H9 (cell line): ENCODE measurements at regions not wholly inside any gene's neighbourhood (a gene's known extent, or its start where the extent isn't known, plus 50 kb on each side); places are given as distances from the start of the nearest gene placed in this dataset.

Source experiments
- DNase-seq: peaks from one replicate; pipeline ENCODE4 v3.0.0-alpha.2; 2017
- H2AFZ ChIP-seq: one replicate; pipeline ENCODE4 v1.6.1; 2013; ENCODE audit warnings: mild to moderate bottlenecking, low read length, control low read depth, moderate library complexity
- H2AK5ac ChIP-seq: 2 replicates; pipeline ENCODE4 v1.6.1; 2013; ENCODE audit warnings: low read length, control low read depth, mixed read lengths; ENCODE audit not compliant: insufficient read length
- H2BK120ac ChIP-seq: one replicate; pipeline ENCODE4 v1.6.1; 2013; ENCODE audit warnings: low read depth, mild to moderate bottlenecking, low read length, control low read depth, inconsistent platforms; ENCODE audit not compliant: poor library complexity, severe bottlenecking
- H2BK12ac ChIP-seq: 2 replicates; pipeline ENCODE4 v1.6.1; 2013; ENCODE audit warnings: low read length, control low read depth, mixed read lengths, low read depth; ENCODE audit not compliant: insufficient read length
- H2BK15ac ChIP-seq: 2 replicates; pipeline ENCODE4 v1.6.1; 2013; ENCODE audit warnings: low read depth, low read length, control low read depth
- H2BK20ac ChIP-seq: one replicate; pipeline ENCODE4 v1.6.1; 2013; ENCODE audit warnings: low read depth, mild to moderate bottlenecking, low read length, control low read depth, inconsistent platforms; ENCODE audit not compliant: poor library complexity, severe bottlenecking
- H2BK5ac ChIP-seq: 2 replicates; pipeline ENCODE4 v1.6.1; 2013; ENCODE audit warnings: low read length, control low read depth, mixed read lengths; ENCODE audit not compliant: insufficient read length
- H3K14ac ChIP-seq: 2 replicates; pipeline ENCODE4 v1.6.1; 2013; ENCODE audit warnings: low read length, control low read depth; ENCODE audit not compliant: insufficient read depth
- H3K18ac ChIP-seq: 2 replicates; pipeline ENCODE4 v1.6.1; 2013; ENCODE audit warnings: low read depth, mild to moderate bottlenecking, mixed read lengths, low read length, control low read depth; ENCODE audit not compliant: insufficient read length
- H3K23ac ChIP-seq: 2 replicates; pipeline ENCODE4 v1.6.1; 2013; ENCODE audit warnings: low read length, control low read depth, mixed read lengths, low read depth; ENCODE audit not compliant: insufficient read length
- H3K23me2 ChIP-seq: 2 replicates; pipeline ENCODE4 v1.6.1; 2013; ENCODE audit warnings: low read depth, mild to moderate bottlenecking, mixed read lengths, low read length, control low read depth; ENCODE audit not compliant: insufficient read length, poor library complexity, severe bottlenecking
- H3K27ac ChIP-seq: 2 replicates; pipeline ENCODE4 v1.5.1; 2013; ENCODE audit warnings: low read length, control low read depth, mixed read lengths, low read depth; ENCODE audit not compliant: insufficient read length
- H3K27me3 ChIP-seq: 2 replicates; pipeline ENCODE4 v1.6.1; 2013; ENCODE audit warnings: low read length, control low read depth, inconsistent platforms; ENCODE audit not compliant: insufficient read depth
- H3K4ac ChIP-seq: 2 replicates; pipeline ENCODE4 v1.6.1; 2013; ENCODE audit warnings: low read depth, mild to moderate bottlenecking, control low read depth, inconsistent platforms, low read length, moderate library complexity
- H3K4me1 ChIP-seq: 2 replicates; pipeline ENCODE4 v1.6.1; 2013; ENCODE audit warnings: low read length, control low read depth, inconsistent platforms; ENCODE audit not compliant: insufficient read depth
- H3K4me2 ChIP-seq: 2 replicates; pipeline ENCODE4 v1.6.1; 2013; ENCODE audit warnings: low read length, control low read depth, mixed read lengths; ENCODE audit not compliant: insufficient read length, insufficient read depth
- H3K56ac ChIP-seq: 2 replicates; pipeline ENCODE4 v1.6.1; 2013; ENCODE audit warnings: low read depth, mild to moderate bottlenecking, mixed read lengths, low read length, control low read depth; ENCODE audit not compliant: insufficient read length
- H3K79me1 ChIP-seq: 2 replicates; pipeline ENCODE4 v1.6.1; 2013; ENCODE audit warnings: low read depth, mild to moderate bottlenecking, moderate library complexity, low read length, control low read depth, inconsistent platforms; ENCODE audit not compliant: insufficient read depth, poor library complexity, severe bottlenecking
- H3K79me2 ChIP-seq: 2 replicates; pipeline ENCODE4 v1.6.1; 2013; ENCODE audit warnings: low read length, control low read depth, inconsistent platforms; ENCODE audit not compliant: insufficient read depth
- H3K9ac ChIP-seq: 2 replicates; pipeline ENCODE4 v1.6.1; 2013; ENCODE audit warnings: low read length, control low read depth, mixed read lengths; ENCODE audit not compliant: insufficient read length; ENCODE audit errors: extremely low read depth
- H3K9me3 ChIP-seq: one replicate; pipeline ENCODE4 v1.6.1; 2013; ENCODE audit warnings: low read depth, low read length, inconsistent platforms; ENCODE audit not compliant: control insufficient read depth
- H3T11ph ChIP-seq: one replicate; pipeline ENCODE4 v1.6.1; 2013; ENCODE audit warnings: mild to moderate bottlenecking, low read length, control low read depth, inconsistent platforms
- H4K20me1 ChIP-seq: one replicate; pipeline ENCODE4 v1.6.1; 2013; ENCODE audit not compliant: control insufficient read depth, insufficient read length, insufficient read depth
- H4K5ac ChIP-seq: 2 replicates; pipeline ENCODE4 v1.6.1; 2013; ENCODE audit warnings: low read depth, mild to moderate bottlenecking, mixed read lengths, low read length, control low read depth; ENCODE audit not compliant: insufficient read length
- H4K8ac ChIP-seq: replicated peaks from 2 replicates; pipeline ENCODE4 v1.6.1; 2013; ENCODE audit warnings: low read length, control low read depth, mixed read lengths, low read depth; ENCODE audit not compliant: insufficient read length
- H4K91ac ChIP-seq: 2 replicates; pipeline ENCODE4 v1.6.1; 2013; ENCODE audit warnings: low read depth, mild to moderate bottlenecking, moderate library complexity, mixed read lengths, low read length, control low read depth; ENCODE audit not compliant: insufficient read length
- H3K27ac Mint-ChIP-seq, 3 experiments: 2 replicates in 2 of 3; 3 replicates in 1 of 3; pipeline ENCODE4 v1.8.0; 2020 to 2021; ENCODE audit warnings: mixed read lengths in 3 of 3, mild to moderate bottlenecking in 1 of 3, moderate library complexity in 1 of 3
- H3K27me3 Mint-ChIP-seq: 2 replicates; pipeline ENCODE4 v1.8.0; 2021; ENCODE audit warnings: low read depth, mild to moderate bottlenecking, moderate library complexity, mixed read lengths
- H3K36me3 Mint-ChIP-seq, 3 experiments: 2 replicates in 2 of 3; 3 replicates in 1 of 3; pipeline ENCODE4 v1.8.0; 2020 to 2021; ENCODE audit warnings: low read depth in 3 of 3, mixed read lengths in 3 of 3; ENCODE audit not compliant: insufficient read depth in 1 of 3
- H3K4me1 Mint-ChIP-seq, 2 experiments: 2 replicates each; pipeline ENCODE4 v1.8.0; 2020; ENCODE audit warnings: mixed read lengths in 2 of 2
- H3K4me3 Mint-ChIP-seq, 2 experiments: 2 replicates in 1 of 2; 3 replicates in 1 of 2; pipeline ENCODE4 v1.8.0; 2020 to 2021; ENCODE audit warnings: mild to moderate bottlenecking in 2 of 2, mixed read lengths in 2 of 2, moderate library complexity in 1 of 2
- H3K9me3 Mint-ChIP-seq, 2 experiments: 2 replicates in 1 of 2; 3 replicates in 1 of 2; pipeline ENCODE4 v1.8.0; 2020; ENCODE audit warnings: mild to moderate bottlenecking in 2 of 2, mixed read lengths in 2 of 2, moderate library complexity in 1 of 2
- WGBS: extraction: QIAGEN DNeasy Blood & Tissue Kit; methylation state at CpG from one replicate; pipeline ENCODE4 v1.1.7; 2013; ENCODE audit warnings: missing lambda C conversion rate, low lambda C conversion rate, mixed read lengths; ENCODE audit not compliant: insufficient read length; ENCODE audit errors: extremely low coverage; 5-methylcytosine and 5-hydroxymethylcytosine counted together
- TF ChIP-seq, protein P1 (sequence below): fragments of 200-600 bp; sonication (generic); conservative IDR thresholded peaks from 3 replicates; pipeline ENCODE4 v1.8.0; 2021; ENCODE audit warnings: antibody characterized with exemption, mild to moderate bottlenecking

DNA sequence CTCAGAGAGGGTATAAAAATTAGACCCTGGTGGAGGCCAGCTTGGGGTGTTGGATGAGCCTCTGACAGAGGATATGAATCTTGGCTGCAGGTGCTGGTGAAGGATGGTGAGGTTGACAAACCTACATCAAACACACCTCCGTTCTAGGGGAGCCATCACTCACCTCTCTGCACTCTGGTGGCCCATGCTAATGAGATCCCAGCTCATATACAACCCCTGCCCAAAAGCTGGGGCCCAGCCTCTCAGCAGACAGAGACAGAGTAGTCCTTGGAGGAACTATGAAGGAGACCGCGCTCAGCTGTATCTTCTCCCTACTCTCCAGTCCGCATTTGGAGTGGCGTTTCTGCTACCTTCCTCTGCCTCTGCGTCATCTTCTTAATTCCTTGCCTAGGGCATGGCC lies 83.1 kb upstream of the SORCS3 start:
- no peak for DNase-seq
- H3K23me2 ChIP-seq: no peaks in the 10 kb centered on the region
- H3K27me3 ChIP-seq: no peaks in the 10 kb centered on the region
- H2BK120ac ChIP-seq: no peak overlapping the region
- H3K36me3 Mint-ChIP-seq: no peaks in the 10 kb centered on the region
- no peak overlapping the region for H3K27ac Mint-ChIP-seq
- H3K4me1 Mint-ChIP-seq: peaks cover 0 to under 1% of the 10 kb centered on the region in 2 experiments; a peak in 1 of 4 replicates
- H3K9ac ChIP-seq: no peak overlapping the region
- H2BK5ac ChIP-seq: no peak overlapping the region
- H3K79me2 ChIP-seq: no peaks in the 10 kb centered on the region
- H3K14ac ChIP-seq: no peak overlapping the region
- no peak overlapping the region for H3K56ac ChIP-seq
- no peaks in the 10 kb centered on the region for H3K79me1 ChIP-seq
- no peak overlapping the region for H2BK15ac ChIP-seq
- no peak overlapping the region for H2AFZ ChIP-seq
- WGBS: no CpG with 5 or more reads among the region's 6 CpGs
- no peaks in the 10 kb centered on the region for H3K4me1 ChIP-seq
- no peak overlapping the region for H2AK5ac ChIP-seq
- no peaks in the 10 kb centered on the region for H4K20me1 ChIP-seq
- no peak overlapping the region; a peak in 1 of 5 replicates for H3K4me3 Mint-ChIP-seq
- no peak overlapping the region for H3K4me2 ChIP-seq
- H2BK12ac ChIP-seq: no peak overlapping the region
- H3K9me3 Mint-ChIP-seq: peaks cover 0 to 3% of the 10 kb centered on the region in 2 experiments; a peak in 1 of 5 replicates
- no peak overlapping the region for H4K8ac ChIP-seq
- no peak overlapping the region for H3K4ac ChIP-seq
- H4K91ac ChIP-seq: no peak overlapping the region
- no peak overlapping the region for H2BK20ac ChIP-seq
- TF ChIP-seq, protein P1, sequence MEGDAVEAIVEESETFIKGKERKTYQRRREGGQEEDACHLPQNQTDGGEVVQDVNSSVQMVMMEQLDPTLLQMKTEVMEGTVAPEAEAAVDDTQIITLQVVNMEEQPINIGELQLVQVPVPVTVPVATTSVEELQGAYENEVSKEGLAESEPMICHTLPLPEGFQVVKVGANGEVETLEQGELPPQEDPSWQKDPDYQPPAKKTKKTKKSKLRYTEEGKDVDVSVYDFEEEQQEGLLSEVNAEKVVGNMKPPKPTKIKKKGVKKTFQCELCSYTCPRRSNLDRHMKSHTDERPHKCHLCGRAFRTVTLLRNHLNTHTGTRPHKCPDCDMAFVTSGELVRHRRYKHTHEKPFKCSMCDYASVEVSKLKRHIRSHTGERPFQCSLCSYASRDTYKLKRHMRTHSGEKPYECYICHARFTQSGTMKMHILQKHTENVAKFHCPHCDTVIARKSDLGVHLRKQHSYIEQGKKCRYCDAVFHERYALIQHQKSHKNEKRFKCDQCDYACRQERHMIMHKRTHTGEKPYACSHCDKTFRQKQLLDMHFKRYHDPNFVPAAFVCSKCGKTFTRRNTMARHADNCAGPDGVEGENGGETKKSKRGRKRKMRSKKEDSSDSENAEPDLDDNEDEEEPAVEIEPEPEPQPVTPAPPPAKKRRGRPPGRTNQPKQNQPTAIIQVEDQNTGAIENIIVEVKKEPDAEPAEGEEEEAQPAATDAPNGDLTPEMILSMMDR: no peak
- H3K27me3 Mint-ChIP-seq: peaks cover 15% of the 10 kb centered on the region
- no peak overlapping the region for H3K27ac ChIP-seq
- H3K18ac ChIP-seq: no peak overlapping the region
- H3T11ph ChIP-seq: no peak overlapping the region
- H3K23ac ChIP-seq: no peak overlapping the region
- no peak overlapping the region for H4K5ac ChIP-seq
- no peaks in the 10 kb centered on the region for H3K9me3 ChIP-seq
